Lower leg skin (tissue), 4 donors: ENCODE measurements at regions not wholly inside any gene's neighbourhood (a gene's known extent, or its start where the extent isn't known, plus 50 kb on each side); places are given as distances from the start of the nearest gene placed in this dataset.

Experiments
- DNase-seq, 2 donors: peaks; one replicate each; pipeline ENCODE4 v3.0.0-alpha.2; 2019; ENCODE audit warnings: low spot score in 2 of 2
- H3K4me3 ChIP-seq: fragments of 200-600 bp; sonication (generic); 2 replicates; pipeline ENCODE4 v1.5.1; 2017; ENCODE audit warnings: mild to moderate bottlenecking, low read depth; ENCODE audit not compliant: poor library complexity, severe bottlenecking
- CTCF ChIP-seq, 3 donors: fragments of 450-650 bp; IDR thresholded peaks; one replicate each; pipeline ENCODE4 v1.5.1; 2016; ENCODE audit warnings: antibody characterized with exemption in 3 of 3, mild to moderate bottlenecking in 3 of 3, moderate library complexity in 2 of 3
- POLR2A ChIP-seq, 2 donors: fragments of 450-650 bp; IDR thresholded peaks; one replicate each; pipeline ENCODE4 v1.6.1; 2016 to 2017; ENCODE audit warnings: antibody characterized with exemption in 2 of 2, mild to moderate bottlenecking in 1 of 2, moderate library complexity in 1 of 2
- WGBS, 2 donors: methylation state at CpG; one replicate each; pipeline ENCODE4 v1.1.5; 2018; 5-methylcytosine and 5-hydroxymethylcytosine counted together
- intact Hi-C: fragments of 100-400 bp; cut with DNase I; formaldehyde crosslinking; loops from one replicate; pipeline ENCODE4 v1.15.0; 2023; ENCODE audit warnings: low total_unique reads

DNA sequence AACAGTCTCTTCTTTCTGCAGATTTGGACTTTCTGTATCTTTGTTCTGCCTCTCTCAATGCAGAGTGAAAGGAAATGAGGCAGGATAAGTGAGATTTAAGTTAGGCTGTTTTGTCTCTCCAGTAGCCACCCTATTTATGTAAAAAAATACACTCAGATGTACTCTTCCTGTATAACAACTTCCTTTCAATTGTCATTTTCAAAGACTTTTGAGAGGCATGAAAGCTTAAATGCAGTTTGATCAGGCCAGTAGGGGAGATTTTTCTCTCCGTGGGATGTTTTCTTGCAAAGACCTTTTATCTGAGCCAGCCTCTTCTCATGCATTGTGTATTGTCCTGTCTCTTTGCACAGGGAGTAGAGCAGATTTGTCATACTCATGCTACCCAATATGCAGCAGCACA is 166.8 kb downstream of the SLITRK5 start:
- no peak for DNase-seq
- TF ChIP-seq CTCF (IDR thresholded peaks at IDR 0.05) = no peak
- no peak for TF ChIP-seq POLR2A (IDR thresholded peaks at IDR 0.05)
- intact Hi-C loops = no loop called here
- WGBS, 2 donors = 48 to 50% methylated on average over 1 of the region's 1 CpG
- H3K4me3 ChIP-seq = no peak overlapping the region

DNA sequence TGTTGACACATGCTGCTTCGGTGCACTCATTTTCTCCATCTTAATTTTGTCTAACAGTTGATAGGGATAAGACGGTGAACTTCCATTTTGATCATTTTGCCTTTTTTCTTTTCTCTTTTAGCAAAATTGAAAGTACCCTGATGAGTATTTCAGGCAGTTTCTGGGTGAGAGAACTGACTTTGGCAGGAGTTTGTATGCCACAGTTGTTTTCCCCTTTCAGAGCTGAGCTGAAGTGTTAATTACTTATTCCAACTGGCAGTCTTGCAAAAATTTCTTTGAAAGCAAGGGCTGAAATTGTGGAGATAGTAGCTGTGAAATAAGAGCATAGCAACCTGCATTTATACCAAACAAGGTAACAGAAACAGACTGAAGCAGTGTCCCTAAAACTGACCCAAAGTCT is 180.2 kb downstream of the SLITRK5 start:
- H3K4me3 ChIP-seq = no peak overlapping the region
- no peak for DNase-seq
- TF ChIP-seq CTCF (IDR thresholded peaks at IDR 0.05) (no peak), POLR2A (IDR thresholded peaks at IDR 0.05) (no peak)
- intact Hi-C loops = no loop called here
- 94 to 96% methylated on average over 2 of the region's 2 CpGs for WGBS, 2 donors

GRCh38 chr13:87855553-87855952 is 184.4 kb downstream of the SLITRK5 start:
- DNase-seq = no peak
- no peak overlapping the region for H3K4me3 ChIP-seq
- WGBS, 2 donors = 66 to 68% methylated on average over 2 of the region's 2 CpGs
- no peak for TF ChIP-seq CTCF (IDR thresholded peaks at IDR 0.05)
- TF ChIP-seq POLR2A (IDR thresholded peaks at IDR 0.05) = no peak
- intact Hi-C loops = no loop called here

GRCh38 chr13:87859261-87859660 is 188.1 kb downstream of the SLITRK5 start:
- no peak overlapping the region for H3K4me3 ChIP-seq
- intact Hi-C loops = no loop called here
- no peak for TF ChIP-seq POLR2A (IDR thresholded peaks at IDR 0.05)
- no peak for TF ChIP-seq CTCF (IDR thresholded peaks at IDR 0.05)
- 82 to 89% methylated on average over 4 of the region's 4 CpGs for WGBS, 2 donors
- DNase-seq = no peak

DNA sequence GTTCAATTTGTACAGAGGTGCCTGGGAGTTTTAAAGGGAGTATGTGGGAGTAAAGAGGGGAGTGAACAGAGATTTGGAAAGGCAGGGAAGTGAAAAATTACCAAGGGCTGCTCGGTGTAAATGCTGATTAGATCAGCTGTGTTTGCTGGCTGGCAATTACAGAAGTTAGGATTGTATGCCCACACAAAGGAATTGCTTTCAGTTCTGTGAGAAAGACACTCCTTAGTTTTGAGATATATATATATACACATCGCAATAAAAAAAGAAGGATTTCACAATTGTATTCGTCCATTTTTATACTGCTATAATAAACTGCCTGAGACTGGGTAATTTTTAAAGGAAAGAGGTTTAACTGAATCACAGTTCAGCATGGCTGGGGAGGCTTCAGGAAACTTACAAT is 196.3 kb downstream of the SLITRK5 start:
- 76 to 82% methylated on average over 3 of the region's 3 CpGs for WGBS, 2 donors
- no peak for DNase-seq
- TF ChIP-seq CTCF (IDR thresholded peaks at IDR 0.05) = no peak
- TF ChIP-seq POLR2A (IDR thresholded peaks at IDR 0.05) = no peak
- intact Hi-C loops = no loop called here
- no peak overlapping the region for H3K4me3 ChIP-seq

GRCh38 chr13:87868731-87869130 is 197.6 kb downstream of the SLITRK5 start:
- TF ChIP-seq CTCF (IDR thresholded peaks at IDR 0.05) (no peak), POLR2A (IDR thresholded peaks at IDR 0.05) (no peak)

More at GRCh38 chr13:87868731-87869130, 197.6 kb downstream of the SLITRK5 start:
- intact Hi-C loops = no loop called here
- no peak overlapping the region for H3K4me3 ChIP-seq
- DNase-seq = no peak
- WGBS, 2 donors = 84 to 87% methylated on average over 2 of the region's 2 CpGs
